GM23338 (cell line): ENCODE measurements at regions not wholly inside any gene's neighbourhood (a gene's known extent, or its start where the extent isn't known, plus 50 kb on each side); places are given as distances from the start of the nearest gene placed in this dataset.

Source experiments
- ATAC-seq: fragments of 200-7000 bp; cut with Tn5 transposase; 3 replicates; pipeline ENCODE4 v1.9.1; 2020
- DNase-seq: peaks from one replicate; pipeline ENCODE4 v3.0.0-alpha.2; 2015; ENCODE audit warnings: low spot score
- H2AFZ ChIP-seq: fragments of 200-600 bp; sonication (generic); 2 replicates; pipeline ENCODE4 v1.8.0; 2016; ENCODE audit warnings: antibody characterized with exemption, mild to moderate bottlenecking, moderate library complexity
- H3F3A ChIP-seq: fragments of 200-600 bp; sonication (generic); replicated peaks from 2 replicates; pipeline ENCODE4 v1.8.0; 2017; ENCODE audit warnings: antibody characterized with exemption, mixed run types, low read depth
- H3K27ac ChIP-seq: fragments of 200-600 bp; sonication (generic); 2 replicates; pipeline ENCODE4 v1.6.1; 2016; ENCODE audit warnings: low read depth
- H3K27me3 ChIP-seq: fragments of 200-600 bp; sonication (generic); 2 replicates; pipeline ENCODE4 v1.8.0; 2016; ENCODE audit warnings: mild to moderate bottlenecking, mixed run types, moderate library complexity; ENCODE audit not compliant: insufficient read depth
- H3K36me3 ChIP-seq: fragments of 200-600 bp; sonication (generic); 2 replicates; pipeline ENCODE4 v1.8.0; 2016; ENCODE audit warnings: mild to moderate bottlenecking; ENCODE audit not compliant: insufficient read depth
- H3K4me1 ChIP-seq: fragments of 200-600 bp; sonication (generic); 2 replicates; pipeline ENCODE4 v1.8.0; 2016; ENCODE audit warnings: mild to moderate bottlenecking, moderate library complexity; ENCODE audit not compliant: insufficient read depth
- H3K4me2 ChIP-seq: fragments of 200-600 bp; sonication (generic); 2 replicates; pipeline ENCODE4 v1.7.1; 2017; ENCODE audit warnings: mixed run types
- H3K4me3 ChIP-seq: fragments of 200-600 bp; sonication (generic); 2 replicates; pipeline ENCODE4 v1.6.1; 2016; ENCODE audit warnings: mixed run types
- H3K79me2 ChIP-seq: fragments of 200-600 bp; sonication (generic); replicated peaks from 2 replicates; pipeline ENCODE4 v1.8.0; 2017; ENCODE audit warnings: mild to moderate bottlenecking; ENCODE audit not compliant: insufficient read depth
- H3K9me2 ChIP-seq: fragments of 200-600 bp; sonication (generic); 2 replicates; pipeline ENCODE4 v1.8.0; 2017; ENCODE audit not compliant: insufficient read depth
- H4K20me1 ChIP-seq: fragments of 200-600 bp; sonication (generic); replicated peaks from 2 replicates; pipeline ENCODE4 v1.8.0; 2017; ENCODE audit warnings: mild to moderate bottlenecking; ENCODE audit not compliant: insufficient read depth
- H3K27ac Mint-ChIP-seq: 2 replicates; pipeline ENCODE4 v1.8.0; 2020; ENCODE audit warnings: inconsistent platforms, mild to moderate bottlenecking, moderate library complexity, mixed read lengths
- H3K27me3 Mint-ChIP-seq: 3 replicates; pipeline ENCODE4 v1.8.0; 2022; ENCODE audit warnings: low read depth, mild to moderate bottlenecking, moderate library complexity, mixed read lengths, inconsistent platforms; ENCODE audit not compliant: insufficient read depth, poor library complexity
- H3K36me3 Mint-ChIP-seq: 3 replicates; pipeline ENCODE4 v1.8.0; 2021; ENCODE audit warnings: low read depth, mild to moderate bottlenecking, inconsistent platforms, moderate library complexity, mixed read lengths
- H3K4me1 Mint-ChIP-seq: 3 replicates; pipeline ENCODE4 v1.8.0; 2020; ENCODE audit warnings: mild to moderate bottlenecking, inconsistent platforms, mixed read lengths
- H3K4me3 Mint-ChIP-seq: 3 replicates; pipeline ENCODE4 v1.8.0; 2021; ENCODE audit warnings: moderate library complexity, mild to moderate bottlenecking, inconsistent platforms, mixed read lengths
- H3K9me3 Mint-ChIP-seq: 3 replicates; pipeline ENCODE4 v1.8.0; 2020; ENCODE audit warnings: moderate library complexity, mild to moderate bottlenecking, inconsistent platforms, mixed read lengths
- ETS1 ChIP-seq: IDR thresholded peaks from 2 replicates; pipeline ENCODE4 v1.6.1; 2016; ENCODE audit warnings: antibody characterized with exemption
- POLR2AphosphoS5 ChIP-seq: IDR thresholded peaks from 2 replicates; pipeline ENCODE4 v1.6.1; 2016; ENCODE audit warnings: antibody characterized with exemption, low read depth
- STAT1 ChIP-seq: IDR thresholded peaks from one replicate; pipeline ENCODE4 v1.6.1; 2016; ENCODE audit warnings: antibody characterized with exemption; ENCODE audit not compliant: unreplicated experiment
- ZNF114 ChIP-seq: fragments of 250-450 bp; sonication (Bioruptor Pico); IDR thresholded peaks from 2 replicates; pipeline ENCODE4 v1.5.0; 2020; ENCODE audit warnings: mild to moderate bottlenecking, moderate library complexity
- TF ChIP-seq, protein P1 (sequence below): IDR thresholded peaks from one replicate; pipeline ENCODE4 v1.6.1; 2018; ENCODE audit warnings: antibody characterized with exemption; ENCODE audit not compliant: unreplicated experiment
- TF ChIP-seq, protein P2 (sequence below): fragments of 250-450 bp; sonication (Bioruptor Pico); IDR thresholded peaks from 2 replicates; pipeline ENCODE4 v1.5.0; 2020; ENCODE audit warnings: mild to moderate bottlenecking, moderate library complexity

DNA sequence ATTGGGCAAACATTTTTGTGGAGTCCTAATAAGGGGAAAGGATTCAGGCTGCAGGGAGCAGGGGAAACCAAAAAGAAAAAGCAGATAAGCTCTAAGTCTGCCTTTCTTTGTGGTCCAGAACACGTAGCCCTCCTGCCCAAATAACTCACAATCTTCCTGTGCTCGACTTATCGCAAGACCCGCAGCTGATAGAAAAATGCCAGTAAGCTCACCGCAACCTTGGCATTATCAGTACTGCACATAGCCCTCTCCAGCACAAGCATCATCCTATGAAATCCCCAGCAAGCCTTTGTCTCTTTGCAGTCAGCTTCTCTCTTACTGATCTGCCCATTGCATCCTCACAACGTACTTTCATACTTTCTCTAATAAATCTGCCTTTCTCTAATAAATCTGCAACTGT is 202.4 kb upstream of the HNRNPA3 start:
- H3K4me3 Mint-ChIP-seq = no peak overlapping the region
- Histone ChIP-seq H3K79me2 (no peaks in the 10 kb centered on the region), H2AFZ (no peak overlapping the region), H3F3A (no peaks in the 10 kb centered on the region), H3K36me3 (no peaks in the 10 kb centered on the region), H3K4me2 (no peak overlapping the region), H3K4me1 (no peaks in the 10 kb centered on the region), H3K9me2 (peaks cover 9% of the 10 kb centered on the region; the same call in 1 of the 2 replicates), H3K27ac (no peak overlapping the region), H3K4me3 (no peak overlapping the region), H4K20me1 (no peaks in the 10 kb centered on the region), H3K27me3 (no peaks in the 10 kb centered on the region)
- H3K9me3 Mint-ChIP-seq = peaks cover 23% of the 10 kb centered on the region
- H3K4me1 Mint-ChIP-seq = no peaks in the 10 kb centered on the region
- peaks cover 17% of the 10 kb centered on the region for H3K36me3 Mint-ChIP-seq
- H3K27ac Mint-ChIP-seq = no peak overlapping the region
- DNase-seq = no peak
- no peak for ATAC-seq
- no peaks in the 10 kb centered on the region for H3K27me3 Mint-ChIP-seq
- TF ChIP-seq, protein P1, sequence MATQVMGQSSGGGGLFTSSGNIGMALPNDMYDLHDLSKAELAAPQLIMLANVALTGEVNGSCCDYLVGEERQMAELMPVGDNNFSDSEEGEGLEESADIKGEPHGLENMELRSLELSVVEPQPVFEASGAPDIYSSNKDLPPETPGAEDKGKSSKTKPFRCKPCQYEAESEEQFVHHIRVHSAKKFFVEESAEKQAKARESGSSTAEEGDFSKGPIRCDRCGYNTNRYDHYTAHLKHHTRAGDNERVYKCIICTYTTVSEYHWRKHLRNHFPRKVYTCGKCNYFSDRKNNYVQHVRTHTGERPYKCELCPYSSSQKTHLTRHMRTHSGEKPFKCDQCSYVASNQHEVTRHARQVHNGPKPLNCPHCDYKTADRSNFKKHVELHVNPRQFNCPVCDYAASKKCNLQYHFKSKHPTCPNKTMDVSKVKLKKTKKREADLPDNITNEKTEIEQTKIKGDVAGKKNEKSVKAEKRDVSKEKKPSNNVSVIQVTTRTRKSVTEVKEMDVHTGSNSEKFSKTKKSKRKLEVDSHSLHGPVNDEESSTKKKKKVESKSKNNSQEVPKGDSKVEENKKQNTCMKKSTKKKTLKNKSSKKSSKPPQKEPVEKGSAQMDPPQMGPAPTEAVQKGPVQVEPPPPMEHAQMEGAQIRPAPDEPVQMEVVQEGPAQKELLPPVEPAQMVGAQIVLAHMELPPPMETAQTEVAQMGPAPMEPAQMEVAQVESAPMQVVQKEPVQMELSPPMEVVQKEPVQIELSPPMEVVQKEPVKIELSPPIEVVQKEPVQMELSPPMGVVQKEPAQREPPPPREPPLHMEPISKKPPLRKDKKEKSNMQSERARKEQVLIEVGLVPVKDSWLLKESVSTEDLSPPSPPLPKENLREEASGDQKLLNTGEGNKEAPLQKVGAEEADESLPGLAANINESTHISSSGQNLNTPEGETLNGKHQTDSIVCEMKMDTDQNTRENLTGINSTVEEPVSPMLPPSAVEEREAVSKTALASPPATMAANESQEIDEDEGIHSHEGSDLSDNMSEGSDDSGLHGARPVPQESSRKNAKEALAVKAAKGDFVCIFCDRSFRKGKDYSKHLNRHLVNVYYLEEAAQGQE = no peak
- no peak for TF ChIP-seq ETS1

- Histone ChIP-seq H3K27ac (no peak overlapping the region), H3K4me1 (no peaks in the 10 kb centered on the region), H3K4me2 (no peak overlapping the region), H2AFZ (no peak overlapping the region), H3K79me2 (no peaks in the 10 kb centered on the region), H3K9me2 (peaks cover 9% of the 10 kb centered on the region; the same call in 1 of the 2 replicates), H3F3A (no peaks in the 10 kb centered on the region), H3K36me3 (no peaks in the 10 kb centered on the region), H3K27me3 (no peaks in the 10 kb centered on the region), H3K4me3 (no peak overlapping the region), H4K20me1 (no peaks in the 10 kb centered on the region)
- Mint-ChIP-seq H3K4me1 (no peaks in the 10 kb centered on the region), H3K4me3 (no peak overlapping the region), H3K27me3 (no peaks in the 10 kb centered on the region), H3K36me3 (peaks cover 17% of the 10 kb centered on the region), H3K9me3 (peaks cover 23% of the 10 kb centered on the region), H3K27ac (no peak overlapping the region)
- TF ChIP-seq ZNF114 (no peak), POLR2AphosphoS5 (no peak), STAT1 (no peak)
- TF ChIP-seq, protein P2, sequence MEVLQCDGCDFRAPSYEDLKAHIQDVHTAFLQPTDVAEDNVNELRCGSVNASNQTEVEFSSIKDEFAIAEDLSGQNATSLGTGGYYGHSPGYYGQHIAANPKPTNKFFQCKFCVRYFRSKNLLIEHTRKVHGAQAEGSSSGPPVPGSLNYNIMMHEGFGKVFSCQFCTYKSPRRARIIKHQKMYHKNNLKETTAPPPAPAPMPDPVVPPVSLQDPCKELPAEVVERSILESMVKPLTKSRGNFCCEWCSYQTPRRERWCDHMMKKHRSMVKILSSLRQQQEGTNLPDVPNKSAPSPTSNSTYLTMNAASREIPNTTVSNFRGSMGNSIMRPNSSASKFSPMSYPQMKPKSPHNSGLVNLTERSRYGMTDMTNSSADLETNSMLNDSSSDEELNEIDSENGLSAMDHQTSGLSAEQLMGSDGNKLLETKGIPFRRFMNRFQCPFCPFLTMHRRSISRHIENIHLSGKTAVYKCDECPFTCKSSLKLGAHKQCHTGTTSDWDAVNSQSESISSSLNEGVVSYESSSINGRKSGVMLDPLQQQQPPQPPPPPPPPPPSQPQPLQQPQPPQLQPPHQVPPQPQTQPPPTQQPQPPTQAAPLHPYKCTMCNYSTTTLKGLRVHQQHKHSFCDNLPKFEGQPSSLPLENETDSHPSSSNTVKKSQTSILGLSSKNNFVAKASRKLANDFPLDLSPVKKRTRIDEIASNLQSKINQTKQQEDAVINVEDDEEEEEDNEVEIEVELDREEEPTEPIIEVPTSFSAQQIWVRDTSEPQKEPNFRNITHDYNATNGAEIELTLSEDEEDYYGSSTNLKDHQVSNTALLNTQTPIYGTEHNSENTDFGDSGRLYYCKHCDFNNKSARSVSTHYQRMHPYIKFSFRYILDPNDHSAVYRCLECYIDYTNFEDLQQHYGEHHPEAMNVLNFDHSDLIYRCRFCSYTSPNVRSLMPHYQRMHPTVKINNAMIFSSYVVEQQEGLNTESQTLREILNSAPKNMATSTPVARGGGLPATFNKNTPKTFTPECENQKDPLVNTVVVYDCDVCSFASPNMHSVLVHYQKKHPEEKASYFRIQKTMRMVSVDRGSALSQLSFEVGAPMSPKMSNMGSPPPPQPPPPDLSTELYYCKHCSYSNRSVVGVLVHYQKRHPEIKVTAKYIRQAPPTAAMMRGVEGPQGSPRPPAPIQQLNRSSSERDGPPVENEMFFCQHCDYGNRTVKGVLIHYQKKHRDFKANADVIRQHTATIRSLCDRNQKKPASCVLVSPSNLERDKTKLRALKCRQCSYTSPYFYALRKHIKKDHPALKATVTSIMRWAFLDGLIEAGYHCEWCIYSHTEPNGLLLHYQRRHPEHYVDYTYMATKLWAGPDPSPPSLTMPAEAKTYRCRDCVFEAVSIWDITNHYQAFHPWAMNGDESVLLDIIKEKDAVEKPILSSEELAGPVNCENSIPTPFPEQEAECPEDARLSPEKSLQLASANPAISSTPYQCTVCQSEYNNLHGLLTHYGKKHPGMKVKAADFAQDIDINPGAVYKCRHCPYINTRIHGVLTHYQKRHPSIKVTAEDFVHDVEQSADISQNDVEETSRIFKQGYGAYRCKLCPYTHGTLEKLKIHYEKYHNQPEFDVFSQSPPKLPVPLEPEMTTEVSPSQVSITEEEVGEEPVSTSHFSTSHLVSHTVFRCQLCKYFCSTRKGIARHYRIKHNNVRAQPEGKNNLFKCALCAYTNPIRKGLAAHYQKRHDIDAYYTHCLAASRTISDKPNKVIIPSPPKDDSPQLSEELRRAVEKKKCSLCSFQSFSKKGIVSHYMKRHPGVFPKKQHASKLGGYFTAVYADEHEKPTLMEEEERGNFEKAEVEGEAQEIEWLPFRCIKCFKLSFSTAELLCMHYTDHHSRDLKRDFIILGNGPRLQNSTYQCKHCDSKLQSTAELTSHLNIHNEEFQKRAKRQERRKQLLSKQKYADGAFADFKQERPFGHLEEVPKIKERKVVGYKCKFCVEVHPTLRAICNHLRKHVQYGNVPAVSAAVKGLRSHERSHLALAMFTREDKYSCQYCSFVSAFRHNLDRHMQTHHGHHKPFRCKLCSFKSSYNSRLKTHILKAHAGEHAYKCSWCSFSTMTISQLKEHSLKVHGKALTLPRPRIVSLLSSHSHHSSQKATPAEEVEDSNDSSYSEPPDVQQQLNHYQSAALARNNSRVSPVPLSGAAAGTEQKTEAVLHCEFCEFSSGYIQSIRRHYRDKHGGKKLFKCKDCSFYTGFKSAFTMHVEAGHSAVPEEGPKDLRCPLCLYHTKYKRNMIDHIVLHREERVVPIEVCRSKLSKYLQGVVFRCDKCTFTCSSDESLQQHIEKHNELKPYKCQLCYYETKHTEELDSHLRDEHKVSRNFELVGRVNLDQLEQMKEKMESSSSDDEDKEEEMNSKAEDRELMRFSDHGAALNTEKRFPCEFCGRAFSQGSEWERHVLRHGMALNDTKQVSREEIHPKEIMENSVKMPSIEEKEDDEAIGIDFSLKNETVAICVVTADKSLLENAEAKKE (CRISPR knock-in tag) = no peak
- TF ChIP-seq, protein P1 = no peak
- DNase-seq (no peak), ATAC-seq (no peak)
These were observed 201.7 kb upstream of the HNRNPA3 start for GRCh38 chr2:177010861-177011260.
